T-helper 2 cell treated with Interferon-gamma antibody and Interleukin-4, amounts not matched to agents 100 ng/mL and 5 ng/mL, for 36 hours (primary cell): ENCODE measurements at regions not wholly inside any gene's neighbourhood (a gene's known extent, or its start where the extent isn't known, plus 50 kb on each side); places are given as distances from the start of the nearest gene placed in this dataset.

Experiments
- intact Hi-C: fragments of 100-400 bp; cut with micrococcal nuclease; formaldehyde crosslinking; loops from one replicate; pipeline ENCODE4 v1.15.1; 2023

GRCh38 chr16:66150698-66151482, 215.6 kb upstream of the CDH5 start:
- intact Hi-C loops = no loop called here

- intact Hi-C loops = no loop called here
Observed at GRCh38 chr16:66147291-66147690, 219.2 kb upstream of the CDH5 start.

GRCh38 chr16:66146798-66147197, 219.7 kb upstream of the CDH5 start:
- intact Hi-C loops = no loop called here

- intact Hi-C loops = no loop called here
Observed at GRCh38 chr16:66144641-66145040, 221.8 kb upstream of the CDH5 start.

- intact Hi-C loops = no loop called here
Observed at GRCh38 chr16:66143415-66143814, 223.1 kb upstream of the CDH5 start.

- intact Hi-C loops = no loop called here
Observed at GRCh38 chr16:66141885-66142284, 224.6 kb upstream of the CDH5 start.

GRCh38 chr16:66137853-66138252, 228.6 kb upstream of the CDH5 start:
- intact Hi-C loops = no loop called here

GRCh38 chr16:66136841-66137240, 229.7 kb upstream of the CDH5 start:
- intact Hi-C loops = no loop called here

- intact Hi-C loops = no loop called here
Observed at GRCh38 chr16:66135838-66136237, 230.7 kb upstream of the CDH5 start.

GRCh38 chr16:66135421-66135831, 231.1 kb upstream of the CDH5 start:
- intact Hi-C loops = no loop called here

GRCh38 chr16:66134875-66135274, 231.6 kb upstream of the CDH5 start:
- intact Hi-C loops = no loop called here

- intact Hi-C loops = no loop called here
Observed at GRCh38 chr16:66133643-66134338, 232.7 kb upstream of the CDH5 start.

GRCh38 chr16:66131895-66132294, 234.6 kb upstream of the CDH5 start:
- intact Hi-C loops = no loop called here

GRCh38 chr16:66131156-66131807, 235.2 kb upstream of the CDH5 start:
- intact Hi-C loops = no loop called here

GRCh38 chr16:66130296-66130905, 236.1 kb upstream of the CDH5 start:
- intact Hi-C loops = no loop called here

GRCh38 chr16:66129196-66129595, 237.3 kb upstream of the CDH5 start:
- intact Hi-C loops = no loop called here

GRCh38 chr16:66128371-66128770, 238.1 kb upstream of the CDH5 start:
- intact Hi-C loops = no loop called here

GRCh38 chr16:66127459-66128370, 238.8 kb upstream of the CDH5 start:
- intact Hi-C loops = no loop called here

- intact Hi-C loops = no loop called here
Observed at GRCh38 chr16:66121466-66121865, 245.0 kb upstream of the CDH5 start.

- intact Hi-C loops = no loop called here
Observed at GRCh38 chr16:66120656-66121055, 245.8 kb upstream of the CDH5 start.
